Activated naive CD4-positive, alpha-beta T cell (primary cell): ENCODE measurements at regions not wholly inside any gene's neighbourhood (a gene's known extent, or its start where the extent isn't known, plus 50 kb on each side); places are given as distances from the start of the nearest gene placed in this dataset.
"Not testable (repeated sequence)": the region's sequence is repeated elsewhere in the genome, so short reads cannot be mapped to it uniquely, and the experiment has no call there.

Experiments
- DNase-seq, 4 experiments: peaks; one replicate each; lab custom pipeline; 2025; lab: John Stamatoyannopoulos, UW

GRCh38 chr5:152456815-152457443 lies 51.9 kb upstream of the NMUR2 start:
- no peak for DNase-seq

DNA sequence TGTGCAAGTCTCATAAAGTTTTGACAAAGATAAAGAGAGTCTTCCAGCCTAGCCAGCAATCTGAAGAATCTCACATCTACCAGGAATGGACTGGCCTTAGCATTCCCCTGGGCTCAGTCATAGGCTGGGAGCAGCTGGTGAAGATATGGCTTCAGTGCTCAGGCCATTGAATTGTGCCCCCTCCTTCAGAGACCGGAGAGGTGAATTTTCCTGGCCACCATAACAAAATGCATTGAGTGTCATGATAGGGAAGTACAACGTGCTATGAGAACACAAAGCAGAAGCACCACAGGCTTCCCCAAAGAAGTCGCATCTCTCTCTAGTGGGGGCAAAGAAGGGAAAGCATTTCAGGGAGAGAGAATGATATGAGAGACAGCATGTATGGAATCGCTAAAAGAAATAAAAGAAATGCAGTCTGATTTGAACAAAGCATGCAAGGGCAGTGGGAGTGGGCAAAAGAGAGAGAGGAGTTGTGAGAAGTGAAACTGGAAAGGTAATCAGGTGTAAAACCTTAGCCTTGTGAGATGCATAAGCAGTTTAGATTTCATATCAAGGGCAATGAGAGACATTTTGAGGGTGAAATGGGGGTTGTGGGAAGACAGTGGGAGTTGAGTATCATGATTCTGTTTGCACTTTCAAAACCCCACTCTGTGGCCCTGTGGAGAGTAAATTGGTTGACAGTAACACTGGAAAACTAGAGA lies 57.1 kb upstream of the NMUR2 start:
- no peak for DNase-seq

DNA sequence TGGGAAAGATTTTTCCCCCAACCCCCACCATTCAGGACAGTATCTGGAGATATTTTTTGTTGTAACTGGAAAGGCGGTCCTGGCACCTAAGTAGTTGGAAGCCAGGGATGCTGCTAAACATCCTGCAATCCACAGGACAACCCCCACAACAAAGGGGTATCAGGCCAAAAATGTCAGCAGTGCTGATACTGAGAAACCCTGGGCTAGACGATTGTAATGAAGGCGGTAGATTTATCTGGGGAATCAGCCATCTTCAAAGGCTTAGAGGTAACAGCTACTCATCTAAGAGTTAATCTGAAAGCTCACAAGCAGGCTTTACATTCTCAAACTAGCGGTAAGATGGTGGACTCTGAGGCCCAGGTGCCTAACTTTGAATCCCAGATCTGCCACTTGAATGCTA lies 59.0 kb upstream of the NMUR2 start:
- no peak for DNase-seq

GRCh38 chr5:152465140-152465539 lies 60.1 kb upstream of the NMUR2 start:
- no peak for DNase-seq

- no peak for DNase-seq
These were observed 61.1 kb upstream of the NMUR2 start for GRCh38 chr5:152466085-152466745.

DNA sequence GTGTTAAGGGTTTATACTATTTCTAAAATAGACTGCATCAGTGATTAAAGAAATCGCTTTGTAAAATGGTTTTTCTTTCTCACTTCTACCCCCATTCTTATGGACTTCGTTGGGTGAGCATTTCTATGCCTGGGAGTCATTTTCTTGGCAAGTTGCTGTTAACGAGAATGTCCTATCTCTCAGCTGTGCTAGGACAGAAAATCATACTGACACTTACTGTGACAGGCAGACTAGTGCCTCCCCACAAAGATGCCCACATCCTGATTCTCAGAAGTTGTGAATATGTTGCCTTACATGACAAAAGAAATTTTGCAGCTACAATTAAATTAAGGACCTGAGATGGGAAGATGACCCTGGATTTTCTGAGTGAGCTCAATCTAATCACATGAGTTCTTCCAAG lies 65.1 kb upstream of the NMUR2 start:
- DNase-seq, result no peak

- no peak for DNase-seq
These were observed 67.0 kb upstream of the NMUR2 start for GRCh38 chr5:152472083-152472482.

DNA sequence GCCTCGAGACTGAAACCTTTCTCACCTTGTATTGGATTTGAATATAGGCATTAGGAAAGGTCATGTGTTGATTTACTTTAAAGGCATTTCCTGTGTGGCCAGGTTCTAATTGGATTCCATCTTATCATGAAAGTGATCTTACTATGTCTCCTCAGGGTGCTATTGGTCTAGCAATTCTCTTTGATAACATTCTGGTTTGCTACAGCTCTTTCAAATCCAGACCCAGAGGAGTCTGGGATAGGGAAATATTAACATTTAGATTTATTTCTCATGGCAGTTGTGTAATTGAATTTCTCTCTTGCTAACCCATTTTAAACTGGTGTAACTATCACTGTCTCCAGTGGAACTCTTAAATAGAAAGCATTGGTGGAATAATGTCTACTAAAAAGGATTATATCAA lies 69.9 kb upstream of the NMUR2 start:
- DNase-seq, result no peak

GRCh38 chr5:152477536-152477935 lies 72.5 kb upstream of the NMUR2 start:
- no peak for DNase-seq

DNA sequence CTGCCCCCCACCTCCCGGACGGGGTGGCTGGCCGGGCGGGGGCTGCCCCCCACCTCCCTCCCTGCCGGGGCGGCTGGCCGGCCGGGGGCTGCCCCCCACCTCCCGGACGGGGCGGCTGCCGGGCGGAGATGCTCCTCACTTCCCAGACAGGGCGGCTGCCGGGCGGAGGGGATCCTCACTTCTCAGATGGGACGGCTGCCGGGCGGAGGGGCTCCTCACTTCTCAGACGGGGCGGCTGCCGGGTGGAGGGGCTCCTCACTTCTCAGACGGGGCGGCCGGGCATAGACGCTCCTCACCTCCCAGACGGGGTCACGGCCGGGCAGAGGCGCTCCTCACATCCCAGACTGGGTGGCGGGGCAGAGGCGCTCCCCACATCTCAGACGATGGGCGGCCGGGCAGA lies 74.8 kb upstream of the NMUR2 start:
- not testable (repeated sequence) for DNase-seq

- DNase-seq, result not testable (repeated sequence)
These were observed 75.6 kb upstream of the NMUR2 start for GRCh38 chr5:152480677-152481076.

GRCh38 chr5:152487130-152487529 lies 82.1 kb upstream of the NMUR2 start:
- DNase-seq, result no peak

GRCh38 chr5:152488869-152489268 lies 83.8 kb upstream of the NMUR2 start:
- DNase-seq, result no peak

DNA sequence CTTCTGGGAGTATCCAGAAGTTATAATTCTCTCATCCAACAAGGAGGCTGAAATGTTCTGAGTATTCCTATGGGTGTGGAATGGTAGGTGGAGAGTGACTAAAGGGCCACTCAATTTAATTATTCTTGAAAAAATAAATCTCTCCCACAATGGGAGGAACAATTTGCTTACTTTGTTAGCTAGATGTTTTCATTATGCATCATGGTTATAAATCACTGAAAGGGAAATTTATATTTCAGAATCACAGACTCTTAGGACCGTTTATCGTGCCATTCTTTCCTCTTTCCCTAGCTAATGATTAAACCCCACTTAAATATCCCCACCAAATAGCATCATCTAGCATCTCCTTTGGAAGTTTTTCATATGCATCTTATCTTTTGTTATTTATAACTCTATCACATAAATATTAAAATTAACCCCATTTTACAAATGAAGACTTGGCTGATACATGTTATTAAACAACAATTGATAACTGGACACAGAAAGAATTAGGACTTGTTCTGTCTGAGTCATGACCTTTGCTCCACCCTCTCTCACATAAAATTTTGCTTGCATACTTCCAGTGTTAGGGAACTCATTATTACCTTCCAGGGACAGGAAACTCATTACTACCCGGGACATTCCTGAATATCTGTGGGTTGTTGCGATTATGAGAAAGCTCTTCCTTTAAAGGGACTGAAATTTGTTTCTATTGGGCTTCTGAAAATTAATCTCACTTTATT lies 94.9 kb upstream of the NMUR2 start:
- DNase-seq, result no peak

- DNase-seq, result no peak
These were observed 96.2 kb upstream of the NMUR2 start for GRCh38 chr5:152501294-152501693.

GRCh38 chr5:152503206-152503605 lies 98.1 kb upstream of the NMUR2 start:
- no peak for DNase-seq

- DNase-seq, result no peak
These were observed 100.5 kb upstream of the NMUR2 start for GRCh38 chr5:152505442-152506042.

DNA sequence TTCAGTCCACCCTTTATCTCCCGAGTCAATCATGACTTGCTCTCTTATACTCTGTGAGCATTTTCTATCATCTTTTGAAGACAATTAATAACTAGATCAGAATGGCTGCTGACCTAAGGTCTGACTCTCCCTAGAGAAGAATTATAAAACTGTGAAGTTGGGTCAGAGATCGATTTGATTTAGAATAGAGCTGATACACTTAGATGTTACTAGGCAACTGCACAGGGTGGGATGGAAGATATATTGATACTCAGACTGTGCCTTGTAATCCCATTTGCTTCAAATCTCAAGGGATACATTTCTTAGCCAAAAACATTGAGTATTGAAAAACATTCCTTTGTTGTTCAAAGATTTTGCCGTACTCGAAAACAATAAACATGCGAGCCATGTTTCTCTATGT lies 106.0 kb upstream of the NMUR2 start:
- no peak for DNase-seq

DNA sequence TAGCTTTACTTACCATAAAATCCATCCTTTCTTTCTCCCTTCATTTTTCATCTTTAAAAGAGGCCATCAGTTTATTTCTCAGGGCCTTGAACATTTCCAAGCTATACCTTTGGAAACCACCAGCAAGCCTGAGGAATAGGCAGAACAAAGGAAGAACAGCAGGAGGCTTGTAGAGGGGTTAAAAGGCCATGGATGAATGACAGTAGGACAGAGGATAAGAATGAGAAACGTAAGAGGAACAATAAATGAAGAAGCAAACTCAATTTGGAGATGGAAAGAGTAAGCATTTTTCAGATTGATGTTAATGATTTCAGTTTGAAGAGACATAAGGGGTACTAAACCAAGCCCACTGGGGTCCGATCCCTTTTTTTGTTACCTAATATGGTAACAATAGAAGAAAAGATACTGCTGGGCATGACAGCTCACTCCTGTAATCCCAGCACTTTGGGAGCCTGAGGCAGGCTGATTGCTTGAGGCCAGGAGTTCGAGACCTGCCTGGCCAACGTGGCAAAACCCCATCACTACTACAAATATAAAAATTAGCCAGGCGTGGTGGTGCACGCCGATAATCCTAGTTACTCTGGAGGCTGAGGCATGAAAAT lies 106.6 kb upstream of the NMUR2 start:
- no peak for DNase-seq

- no peak for DNase-seq
These were observed 109.8 kb upstream of the NMUR2 start for GRCh38 chr5:152514827-152515397.

DNA sequence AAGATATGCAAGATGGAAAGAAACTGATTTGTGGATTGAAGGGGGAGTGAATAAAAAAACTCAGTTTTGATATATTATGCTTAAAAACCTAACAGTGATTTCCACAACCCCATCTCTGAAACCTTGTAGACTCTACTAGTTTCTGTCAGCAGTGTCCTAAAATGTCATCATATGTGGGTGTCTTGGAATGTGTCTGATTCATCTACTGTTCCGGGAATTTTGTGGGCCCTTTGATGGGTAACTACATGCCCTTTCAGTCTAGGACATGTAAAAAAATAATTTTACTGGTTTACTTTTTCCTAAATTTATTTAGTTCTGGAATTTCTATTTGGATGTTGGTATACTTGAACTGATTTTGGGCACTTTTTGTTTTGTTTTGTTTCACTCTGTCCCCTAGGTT lies 118.9 kb upstream of the NMUR2 start:
- no peak for DNase-seq
